ENCODE measurements at regions not wholly inside any gene's neighbourhood (a gene's known extent, or its start where the extent isn't known, plus 50 kb on each side); places are given as distances from the start of the nearest gene placed in this dataset.

DNA sequence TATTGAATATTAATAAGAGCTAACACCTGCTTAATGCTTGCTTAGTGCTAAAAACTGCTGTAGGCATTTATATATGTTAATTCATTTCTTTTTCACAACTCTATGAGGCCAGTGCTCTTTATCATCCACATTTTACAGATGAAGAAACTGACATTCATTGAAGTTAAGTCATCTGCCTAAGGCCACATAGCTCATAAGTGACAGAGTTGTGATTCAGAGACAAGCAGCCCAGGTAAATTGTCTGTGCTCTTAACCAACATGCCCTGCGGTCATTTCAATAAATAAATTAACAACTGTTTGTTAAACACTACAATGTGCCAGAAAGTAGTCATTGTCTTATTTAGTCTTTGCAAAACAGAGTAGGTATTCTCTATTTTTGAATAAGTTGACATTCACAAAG is 1354.4 kb upstream of the C9orf72 start:
- ChIA-PET POLR2A (no interaction called here), CTCF (no interaction called here)
- no peaks in the 10 kb centered on the region for H3K9me3 ChIP-seq (ENCODE audit: control insufficient read depth, insufficient read depth, low read depth, low read length)
- H3K27me3 ChIP-seq (ENCODE audit: control insufficient read depth, insufficient read depth, low read length): no peaks in the 10 kb centered on the region
- H3K36me3 ChIP-seq (ENCODE audit: control insufficient read depth, insufficient read depth, low read length): no peaks in the 10 kb centered on the region
- no TSS peak for BruUV-seq (replicated peaks)
- in situ Hi-C loops (cut with HindIII; ENCODE audit: low pct_unique_long_range_greater_than_20kb, low sequenced_read_pairs): no loop called here
- intact Hi-C loops (cut with micrococcal nuclease; ENCODE audit: unreplicated experiment): no loop called here
- H3K4me3 ChIP-seq (ENCODE audit: low read depth in 2 of 2, low read length in 2 of 2): no peak overlapping the region
- DNase-seq (ENCODE audit: low read depth, low spot score) (no peak), ATAC-seq (no peak)
- no peak overlapping the region for H3K27ac ChIP-seq (ENCODE audit: low read length)
- TF ChIP-seq, protein P1, sequence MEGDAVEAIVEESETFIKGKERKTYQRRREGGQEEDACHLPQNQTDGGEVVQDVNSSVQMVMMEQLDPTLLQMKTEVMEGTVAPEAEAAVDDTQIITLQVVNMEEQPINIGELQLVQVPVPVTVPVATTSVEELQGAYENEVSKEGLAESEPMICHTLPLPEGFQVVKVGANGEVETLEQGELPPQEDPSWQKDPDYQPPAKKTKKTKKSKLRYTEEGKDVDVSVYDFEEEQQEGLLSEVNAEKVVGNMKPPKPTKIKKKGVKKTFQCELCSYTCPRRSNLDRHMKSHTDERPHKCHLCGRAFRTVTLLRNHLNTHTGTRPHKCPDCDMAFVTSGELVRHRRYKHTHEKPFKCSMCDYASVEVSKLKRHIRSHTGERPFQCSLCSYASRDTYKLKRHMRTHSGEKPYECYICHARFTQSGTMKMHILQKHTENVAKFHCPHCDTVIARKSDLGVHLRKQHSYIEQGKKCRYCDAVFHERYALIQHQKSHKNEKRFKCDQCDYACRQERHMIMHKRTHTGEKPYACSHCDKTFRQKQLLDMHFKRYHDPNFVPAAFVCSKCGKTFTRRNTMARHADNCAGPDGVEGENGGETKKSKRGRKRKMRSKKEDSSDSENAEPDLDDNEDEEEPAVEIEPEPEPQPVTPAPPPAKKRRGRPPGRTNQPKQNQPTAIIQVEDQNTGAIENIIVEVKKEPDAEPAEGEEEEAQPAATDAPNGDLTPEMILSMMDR (IDR thresholded peaks at IDR 0.05): no peak
- TF ChIP-seq TCF7L2 (IDR thresholded peaks at IDR 0.05; ENCODE audit: low read depth, low read length) (no peak), SIN3A (IDR thresholded peaks at IDR 0.05; ENCODE audit: borderline replicate concordance, insufficient read depth, low read depth, low read length) (no peak), POLR2AphosphoS5 (IDR thresholded peaks at IDR 0.05; ENCODE audit: low read depth, low read length) (no peak)
- TF ChIP-seq, protein P2, sequence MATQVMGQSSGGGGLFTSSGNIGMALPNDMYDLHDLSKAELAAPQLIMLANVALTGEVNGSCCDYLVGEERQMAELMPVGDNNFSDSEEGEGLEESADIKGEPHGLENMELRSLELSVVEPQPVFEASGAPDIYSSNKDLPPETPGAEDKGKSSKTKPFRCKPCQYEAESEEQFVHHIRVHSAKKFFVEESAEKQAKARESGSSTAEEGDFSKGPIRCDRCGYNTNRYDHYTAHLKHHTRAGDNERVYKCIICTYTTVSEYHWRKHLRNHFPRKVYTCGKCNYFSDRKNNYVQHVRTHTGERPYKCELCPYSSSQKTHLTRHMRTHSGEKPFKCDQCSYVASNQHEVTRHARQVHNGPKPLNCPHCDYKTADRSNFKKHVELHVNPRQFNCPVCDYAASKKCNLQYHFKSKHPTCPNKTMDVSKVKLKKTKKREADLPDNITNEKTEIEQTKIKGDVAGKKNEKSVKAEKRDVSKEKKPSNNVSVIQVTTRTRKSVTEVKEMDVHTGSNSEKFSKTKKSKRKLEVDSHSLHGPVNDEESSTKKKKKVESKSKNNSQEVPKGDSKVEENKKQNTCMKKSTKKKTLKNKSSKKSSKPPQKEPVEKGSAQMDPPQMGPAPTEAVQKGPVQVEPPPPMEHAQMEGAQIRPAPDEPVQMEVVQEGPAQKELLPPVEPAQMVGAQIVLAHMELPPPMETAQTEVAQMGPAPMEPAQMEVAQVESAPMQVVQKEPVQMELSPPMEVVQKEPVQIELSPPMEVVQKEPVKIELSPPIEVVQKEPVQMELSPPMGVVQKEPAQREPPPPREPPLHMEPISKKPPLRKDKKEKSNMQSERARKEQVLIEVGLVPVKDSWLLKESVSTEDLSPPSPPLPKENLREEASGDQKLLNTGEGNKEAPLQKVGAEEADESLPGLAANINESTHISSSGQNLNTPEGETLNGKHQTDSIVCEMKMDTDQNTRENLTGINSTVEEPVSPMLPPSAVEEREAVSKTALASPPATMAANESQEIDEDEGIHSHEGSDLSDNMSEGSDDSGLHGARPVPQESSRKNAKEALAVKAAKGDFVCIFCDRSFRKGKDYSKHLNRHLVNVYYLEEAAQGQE (IDR thresholded peaks at IDR 0.05; ENCODE audit: insufficient read depth in 1 of 2, low read depth in 2 of 2, low read length in 1 of 2): no peak
- H3K4me1 ChIP-seq (ENCODE audit: control insufficient read depth, insufficient read depth, low read length): no peaks in the 10 kb centered on the region

DNA sequence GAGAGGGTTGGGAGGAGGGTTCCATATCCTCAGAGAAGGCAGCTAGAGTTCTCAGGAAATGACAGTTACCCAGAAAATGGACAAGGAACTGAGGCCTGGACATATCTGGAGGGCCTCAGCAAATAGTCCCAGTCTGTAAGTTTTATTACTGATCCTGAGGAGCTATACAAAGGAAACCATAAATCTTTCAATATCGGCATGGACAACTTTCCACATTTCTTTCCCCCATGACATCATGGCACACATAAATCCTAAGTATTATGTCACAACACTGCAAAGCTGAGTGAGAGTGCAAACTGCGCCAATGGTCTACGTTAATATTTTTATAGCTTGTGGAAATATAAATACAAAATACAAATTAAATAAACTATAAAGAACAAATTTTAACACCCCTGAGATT is 1356.2 kb upstream of the C9orf72 start:
- no TSS peak for BruUV-seq (replicated peaks)
- POLR2A ChIA-PET: no interaction called here
- CTCF ChIA-PET: no interaction called here
- Histone ChIP-seq H3K4me3 (ENCODE audit: low read depth in 2 of 2, low read length in 2 of 2) (no peak overlapping the region), H3K36me3 (ENCODE audit: control insufficient read depth, insufficient read depth, low read length) (no peaks in the 10 kb centered on the region), H3K27me3 (ENCODE audit: control insufficient read depth, insufficient read depth, low read length) (no peaks in the 10 kb centered on the region), H3K4me1 (ENCODE audit: control insufficient read depth, insufficient read depth, low read length) (no peaks in the 10 kb centered on the region), H3K27ac (ENCODE audit: low read length) (no peak overlapping the region), H3K9me3 (ENCODE audit: control insufficient read depth, insufficient read depth, low read depth, low read length) (no peaks in the 10 kb centered on the region)
- ATAC-seq: no peak
- in situ Hi-C loops (cut with HindIII; ENCODE audit: low pct_unique_long_range_greater_than_20kb, low sequenced_read_pairs): no loop called here
- DNase-seq (ENCODE audit: low read depth, low spot score): no peak
- TF ChIP-seq, protein P2 (IDR thresholded peaks at IDR 0.05; ENCODE audit: insufficient read depth in 1 of 2, low read depth in 2 of 2, low read length in 1 of 2): no peak
- TF ChIP-seq, protein P1 (IDR thresholded peaks at IDR 0.05): no peak
- TF ChIP-seq POLR2AphosphoS5 (IDR thresholded peaks at IDR 0.05; ENCODE audit: low read depth, low read length): no peak
- TF ChIP-seq TCF7L2 (IDR thresholded peaks at IDR 0.05; ENCODE audit: low read depth, low read length): no peak
- TF ChIP-seq SIN3A (IDR thresholded peaks at IDR 0.05; ENCODE audit: borderline replicate concordance, insufficient read depth, low read depth, low read length): no peak
- intact Hi-C loops (cut with micrococcal nuclease; ENCODE audit: unreplicated experiment): no loop called here
